Choroid plexus epithelial cell (primary cell): ENCODE measurements at regions not wholly inside any gene's neighbourhood (a gene's known extent, or its start where the extent isn't known, plus 50 kb on each side); places are given as distances from the start of the nearest gene placed in this dataset.

ENCODE experiments used
- DNase-seq: peaks from one replicate; pipeline ENCODE4 v3.0.0-alpha.2; 2010; ENCODE audit warnings: low read depth
- H3K4me3 ChIP-seq: 2 replicates; pipeline ENCODE4 v1.5.1; 2011; ENCODE audit warnings: low read depth, mild to moderate bottlenecking, control low read depth, low read length, moderate library complexity
- CTCF ChIP-seq: conservative IDR thresholded peaks from 2 replicates; pipeline ENCODE4 v1.5.1; 2011; ENCODE audit warnings: low read depth, mild to moderate bottlenecking, control low read depth, inconsistent platforms, low read length, moderate library complexity

GRCh38 chr10:47237316-47238260 lies 62.4 kb upstream of the GDF10 start:
- TF ChIP-seq CTCF, result peak; percentile 4
- no peak for DNase-seq
- H3K4me3 ChIP-seq, result no peak overlapping the region

GRCh38 chr10:47238331-47239095 lies 61.5 kb upstream of the GDF10 start:
- no peak overlapping the region for H3K4me3 ChIP-seq
- DNase-seq, result no peak
- TF ChIP-seq CTCF, result no peak

- no peak overlapping the region for H3K4me3 ChIP-seq
- TF ChIP-seq CTCF, result no peak
- DNase-seq, result peak; percentile 37
Measured at GRCh38 chr10:47239211-47239610, 60.8 kb upstream of the GDF10 start.

- TF ChIP-seq CTCF, result no peak
- DNase-seq, result no peak
Measured at GRCh38 chr10:47240173-47240572, 59.8 kb upstream of the GDF10 start.

GRCh38 chr10:47241256-47241655 lies 58.7 kb upstream of the GDF10 start:
- DNase-seq, result no peak

More at GRCh38 chr10:47240173-47240572, 59.8 kb upstream of the GDF10 start:
- H3K4me3 ChIP-seq, result no peak overlapping the region

More at GRCh38 chr10:47241256-47241655, 58.7 kb upstream of the GDF10 start:
- H3K4me3 ChIP-seq, result no peak overlapping the region
- TF ChIP-seq CTCF, result no peak
